CD14-positive monocyte (primary cell): ENCODE measurements at regions not wholly inside any gene's neighbourhood (a gene's known extent, or its start where the extent isn't known, plus 50 kb on each side); places are given as distances from the start of the nearest gene placed in this dataset.

Experiments used
- DNase-seq, 3 donors: peaks; one replicate each; pipeline ENCODE4 v3.0.0-alpha.2; 2011 to 2022
- H2AFZ ChIP-seq: 2 replicates; pipeline ENCODE4 v1.6.0; 2012; ENCODE audit warnings: mild to moderate bottlenecking, low read depth, low read length, inconsistent platforms; ENCODE audit not compliant: insufficient read depth, poor library complexity, severe bottlenecking
- H3K27ac ChIP-seq, 2 donors: 1 replicate in 1 of 2; 2 replicates in 1 of 2; pipeline ENCODE4 v1.5.1; 2012 to 2013; ENCODE audit warnings: low read length in 2 of 2, control low read depth in 1 of 2, inconsistent platforms in 1 of 2, low read depth in 1 of 2, mild to moderate bottlenecking in 1 of 2
- H3K27me3 ChIP-seq, 2 donors: one replicate each; pipeline versions ENCODE4 v1.6.0 to v1.6.1; 2011 to 2013; ENCODE audit warnings: low read length in 2 of 2; ENCODE audit not compliant: control insufficient read depth in 2 of 2, insufficient read depth in 2 of 2
- H3K36me3 ChIP-seq, 2 donors: replicated peaks in 1 of 2; 1 replicate in 1 of 2; 2 replicates in 1 of 2; pipeline versions ENCODE4 v1.5.1 to v1.6.1; 2012 to 2013; ENCODE audit warnings: low read length in 2 of 2, control low read depth in 1 of 2, inconsistent platforms in 1 of 2, mild to moderate bottlenecking in 1 of 2; ENCODE audit not compliant: insufficient read depth in 2 of 2, control insufficient read depth in 1 of 2
- H3K4me1 ChIP-seq, 2 donors: 1 replicate in 1 of 2; 2 replicates in 1 of 2; pipeline versions ENCODE4 v1.5.1 to v1.6.1; 2012 to 2013; ENCODE audit warnings: low read length in 2 of 2, control low read depth in 1 of 2, inconsistent platforms in 1 of 2, mild to moderate bottlenecking in 1 of 2, moderate library complexity in 1 of 2; ENCODE audit not compliant: insufficient read depth in 2 of 2, control insufficient read depth in 1 of 2
- H3K4me2 ChIP-seq: replicated peaks from 2 replicates; pipeline ENCODE3; 2012; ENCODE audit warnings: low read length, moderate library complexity, mild to moderate bottlenecking; ENCODE audit not compliant: poor library complexity, severe bottlenecking; ENCODE audit errors: extremely low read depth
- H3K4me3 ChIP-seq, 3 experiments: fragments of 200-600 bp in 1 of 3; sonication (generic) in 1 of 3; replicated peaks in 1 of 3; 1 replicate in 2 of 3; 2 replicates in 1 of 3; pipeline ENCODE4 v1.5.1; 2011 to 2013; ENCODE audit warnings: low read length in 3 of 3, mild to moderate bottlenecking in 3 of 3, control low read depth in 2 of 3, low read depth in 2 of 3, inconsistent platforms in 1 of 3, moderate library complexity in 1 of 3
- H3K79me2 ChIP-seq: 2 replicates; pipeline ENCODE4 v1.6.0; 2012; ENCODE audit warnings: mild to moderate bottlenecking, control low read depth, inconsistent platforms, low read length, moderate library complexity; ENCODE audit not compliant: insufficient read depth
- H3K9ac ChIP-seq: 2 replicates; pipeline ENCODE4 v1.6.0; 2017; ENCODE audit warnings: low read length, mild to moderate bottlenecking; ENCODE audit not compliant: insufficient read depth, poor library complexity, severe bottlenecking
- H3K9me3 ChIP-seq, 2 donors: replicated peaks in 1 of 2; 1 replicate in 1 of 2; 2 replicates in 1 of 2; pipeline versions ENCODE4 v1.5.1 to v1.6.1; 2012 to 2013; ENCODE audit warnings: low read length in 2 of 2, control low read depth in 1 of 2; ENCODE audit not compliant: control insufficient read depth in 1 of 2, insufficient read depth in 1 of 2
- H4K20me1 ChIP-seq: 2 replicates; pipeline ENCODE4 v1.6.0; 2012; ENCODE audit warnings: mild to moderate bottlenecking, low read length, control low read depth, moderate library complexity; ENCODE audit not compliant: insufficient read depth
- H3K27ac Mint-ChIP-seq, 7 donors: one replicate each; pipeline ENCODE4 v1.8.0; 2020; ENCODE audit warnings: mild to moderate bottlenecking in 7 of 7, mixed read lengths in 7 of 7, moderate library complexity in 6 of 7, inconsistent platforms in 2 of 7
- H3K27me3 Mint-ChIP-seq, 3 donors: one replicate each; pipeline ENCODE4 v1.8.0; 2021 to 2022; ENCODE audit warnings: low read depth in 3 of 3, mild to moderate bottlenecking in 3 of 3, mixed read lengths in 3 of 3, moderate library complexity in 3 of 3, inconsistent platforms in 1 of 3
- H3K36me3 Mint-ChIP-seq, 2 donors: one replicate each; pipeline ENCODE4 v1.8.0; 2020; ENCODE audit warnings: mixed read lengths in 2 of 2, inconsistent platforms in 1 of 2, mild to moderate bottlenecking in 1 of 2
- H3K4me1 Mint-ChIP-seq: one replicate; pipeline ENCODE4 v1.8.0; 2020; ENCODE audit warnings: mild to moderate bottlenecking, mixed read lengths
- H3K4me3 Mint-ChIP-seq, 2 donors: one replicate each; pipeline ENCODE4 v1.8.0; 2020; ENCODE audit warnings: mild to moderate bottlenecking in 2 of 2, mixed read lengths in 2 of 2, moderate library complexity in 1 of 2
- H3K9me3 Mint-ChIP-seq, 7 donors: one replicate each; pipeline ENCODE4 v1.8.0; 2020 to 2022; ENCODE audit warnings: mixed read lengths in 7 of 7, mild to moderate bottlenecking in 6 of 7, moderate library complexity in 6 of 7, inconsistent platforms in 2 of 7
- CTCF ChIP-seq: fragments of 200-600 bp; IDR thresholded peaks from one replicate; pipeline ENCODE4 v1.8.0; 2022; ENCODE audit warnings: antibody characterized with exemption, mild to moderate bottlenecking
- WGBS: methylation state at CpG from one replicate; pipeline ENCODE4 v1.1.5; 2013; ENCODE audit warnings: missing lambda C conversion rate; ENCODE audit not compliant: insufficient coverage; 5-methylcytosine and 5-hydroxymethylcytosine counted together
- intact Hi-C, 2 donors: fragments of 100-400 bp; cut with micrococcal nuclease; formaldehyde crosslinking; loops; one replicate each; pipeline versions ENCODE4 v1.15.0 to v1.15.1; 2023

- intact Hi-C loops: no loop called here
- TF ChIP-seq CTCF: no peak
- no peak overlapping the region for H3K4me2 ChIP-seq
- H3K4me3 Mint-ChIP-seq: no peak overlapping the region
- H3K4me1 Mint-ChIP-seq: no peaks in the 10 kb centered on the region
- no peaks in the 10 kb centered on the region for H3K27me3 ChIP-seq
- no peak for DNase-seq
- no peaks in the 10 kb centered on the region for H3K4me1 ChIP-seq
- no peaks in the 10 kb centered on the region for H3K36me3 ChIP-seq
- H3K27ac ChIP-seq: no peak overlapping the region
- no peak overlapping the region for H2AFZ ChIP-seq
- no peaks in the 10 kb centered on the region for H3K36me3 Mint-ChIP-seq
- H4K20me1 ChIP-seq: no peaks in the 10 kb centered on the region
- H3K4me3 ChIP-seq: no peak overlapping the region
- no peaks in the 10 kb centered on the region for H3K9me3 ChIP-seq
- no CpG with 5 or more reads among the region's 4 CpGs for WGBS
- peaks cover 0 to 5% (median 2%) of the 10 kb centered on the region in 7 donors for H3K9me3 Mint-ChIP-seq
- peaks cover 0 to 1% (median 0%) of the 10 kb centered on the region in 3 donors for H3K27me3 Mint-ChIP-seq
- H3K9ac ChIP-seq: no peak overlapping the region
- H3K27ac Mint-ChIP-seq: no peak overlapping the region
- H3K79me2 ChIP-seq: no peaks in the 10 kb centered on the region
These were observed 86.5 kb downstream of the MTRR start for GRCh38 chr5:7955476-7955875.

- no peaks in the 10 kb centered on the region for H3K4me1 ChIP-seq
- no peak overlapping the region for H3K9ac ChIP-seq
- H4K20me1 ChIP-seq: no peaks in the 10 kb centered on the region
- Mint-ChIP-seq H3K4me1 (no peaks in the 10 kb centered on the region), H3K36me3 (no peaks in the 10 kb centered on the region), H3K27me3 (peaks cover 0 to 1% (median 0%) of the 10 kb centered on the region in 3 donors), H3K4me3 (no peak overlapping the region), H3K27ac (no peak overlapping the region), H3K9me3 (peaks cover 0 to 3% (median 0%) of the 10 kb centered on the region in 7 donors)
- 90% methylated on average over 2 of the region's 4 CpGs for WGBS
- no peak for TF ChIP-seq CTCF
- H3K79me2 ChIP-seq: no peaks in the 10 kb centered on the region
- H3K4me2 ChIP-seq: no peak overlapping the region
- H3K4me3 ChIP-seq: no peak overlapping the region
- no peaks in the 10 kb centered on the region for H3K36me3 ChIP-seq
- H3K9me3 ChIP-seq: no peaks in the 10 kb centered on the region
- no peak for DNase-seq
- H3K27me3 ChIP-seq: no peaks in the 10 kb centered on the region
- H2AFZ ChIP-seq: no peak overlapping the region
- intact Hi-C loops: no loop called here
- no peak overlapping the region for H3K27ac ChIP-seq
These were observed 88.4 kb downstream of the MTRR start for GRCh38 chr5:7957329-7957728.
